HFFc6 (cell line): ENCODE measurements at regions not wholly inside any gene's neighbourhood (a gene's known extent, or its start where the extent isn't known, plus 50 kb on each side); places are given as distances from the start of the nearest gene placed in this dataset.

Experiments used
- DNase-seq: peaks from one replicate; pipeline ENCODE4 v3.0.0-alpha.2; 2018
- H3K27ac Mint-ChIP-seq: 2 replicates; pipeline ENCODE4 v1.8.0; 2020; ENCODE audit warnings: mild to moderate bottlenecking, mixed read lengths
- H3K27me3 Mint-ChIP-seq: 2 replicates; pipeline ENCODE4 v1.8.0; 2021; ENCODE audit warnings: mild to moderate bottlenecking, moderate library complexity, mixed read lengths; ENCODE audit not compliant: insufficient read depth
- H3K36me3 Mint-ChIP-seq: 2 replicates; pipeline ENCODE4 v1.8.0; 2021; ENCODE audit warnings: low read depth, mixed read lengths
- H3K4me1 Mint-ChIP-seq: 2 replicates; pipeline ENCODE4 v1.8.0; 2020; ENCODE audit warnings: low read depth, mixed read lengths
- H3K4me3 Mint-ChIP-seq: 2 replicates; pipeline ENCODE4 v1.8.0; 2020; ENCODE audit warnings: mild to moderate bottlenecking, moderate library complexity, mixed read lengths
- H3K9me3 Mint-ChIP-seq: 2 replicates; pipeline ENCODE4 v1.8.0; 2020; ENCODE audit warnings: mild to moderate bottlenecking, mixed read lengths
- CTCF ChIP-seq: fragments of 200-600 bp; sonication (generic); IDR thresholded peaks from 2 replicates; pipeline ENCODE4 v1.5.0; 2021; ENCODE audit warnings: antibody characterized with exemption, mild to moderate bottlenecking

- Mint-ChIP-seq H3K4me1 (no peaks in the 10 kb centered on the region), H3K36me3 (no peaks in the 10 kb centered on the region; the same call in 1 of the 2 replicates), H3K4me3 (no peak overlapping the region), H3K9me3 (peaks cover 8% of the 10 kb centered on the region; the same call in 1 of the 2 replicates), H3K27ac (no peak overlapping the region), H3K27me3 (peaks cover 2% of the 10 kb centered on the region; the same call in 1 of the 2 replicates)
- no peak for TF ChIP-seq CTCF
- DNase-seq, result no peak
Measured at GRCh38 chr11:91972665-91973266, 251.9 kb upstream of the FAT3 start.

- H3K4me3 Mint-ChIP-seq, result no peak overlapping the region
- H3K4me1 Mint-ChIP-seq, result no peaks in the 10 kb centered on the region
- peaks cover 8% of the 10 kb centered on the region; the same call in 1 of the 2 replicates for H3K9me3 Mint-ChIP-seq
- H3K27ac Mint-ChIP-seq, result no peak overlapping the region
- TF ChIP-seq CTCF, result no peak
- peaks cover 2% of the 10 kb centered on the region; the same call in 1 of the 2 replicates for H3K27me3 Mint-ChIP-seq
- H3K36me3 Mint-ChIP-seq, result no peaks in the 10 kb centered on the region; the same call in 1 of the 2 replicates
- no peak for DNase-seq
Measured at GRCh38 chr11:91970624-91971023, 254.0 kb upstream of the FAT3 start.

GRCh38 chr11:91969486-91969885, 255.1 kb upstream of the FAT3 start:
- DNase-seq, result no peak
- Mint-ChIP-seq H3K27ac (no peak overlapping the region), H3K36me3 (no peaks in the 10 kb centered on the region; the same call in 1 of the 2 replicates), H3K4me3 (no peak overlapping the region), H3K9me3 (peaks cover 16% of the 10 kb centered on the region; the same call in 1 of the 2 replicates), H3K4me1 (no peaks in the 10 kb centered on the region), H3K27me3 (peaks cover 2% of the 10 kb centered on the region; the same call in 1 of the 2 replicates)
- no peak for TF ChIP-seq CTCF

GRCh38 chr11:91967691-91968045, 256.9 kb upstream of the FAT3 start:
- Mint-ChIP-seq H3K27ac (no peak overlapping the region), H3K9me3 (peaks cover 10% of the 10 kb centered on the region; the same call in 1 of the 2 replicates), H3K4me1 (no peaks in the 10 kb centered on the region), H3K4me3 (no peak overlapping the region), H3K36me3 (no peaks in the 10 kb centered on the region), H3K27me3 (no peaks in the 10 kb centered on the region)
- no peak for DNase-seq
- TF ChIP-seq CTCF, result no peak

- DNase-seq, result no peak
- Mint-ChIP-seq H3K27me3 (no peaks in the 10 kb centered on the region), H3K4me3 (no peak overlapping the region), H3K4me1 (no peaks in the 10 kb centered on the region), H3K27ac (no peak overlapping the region), H3K36me3 (no peaks in the 10 kb centered on the region), H3K9me3 (peaks cover 14% of the 10 kb centered on the region)
- TF ChIP-seq CTCF, result no peak
Measured at GRCh38 chr11:91967026-91967690, 257.5 kb upstream of the FAT3 start.
